HCT116 (cell line): ENCODE measurements at regions not wholly inside any gene's neighbourhood (a gene's known extent, or its start where the extent isn't known, plus 50 kb on each side); places are given as distances from the start of the nearest gene placed in this dataset.

Source experiments
- ATAC-seq: fragments of 200-7000 bp; cut with Tn5 transposase; 2 replicates; pipeline ENCODE4 v1.9.1; 2020; ENCODE audit warnings: mild to moderate bottlenecking, moderate library complexity
- BruUV-seq: library from RNA; stranded (reverse); fragments of 400-500 nt; replicated peaks from 2 replicates; lab custom pipeline; 2021; lab: Mats Ljungman, UMichigan
- CTCF ChIA-PET: fragments of 300-600 bp; sonication (Branson Sonifier 250); formaldehyde crosslinking; loops from one replicate; lab custom pipeline; 2021; ENCODE audit warnings: antibody characterized with exemption; lab: Charles Lee
- POLR2A ChIA-PET: fragments of 300-600, 350-600 bp; sonication (Branson Sonifier 250); formaldehyde crosslinking; loops from one replicate; lab custom pipeline; 2021; ENCODE audit warnings: antibody characterized with exemption; lab: Charles Lee
- RAD21 ChIA-PET, 2 experiments: fragments of 300-600 bp; sonication (Branson Sonifier 250); formaldehyde crosslinking; loops; one replicate each; lab custom pipeline; 2023; ENCODE audit warnings: low total read pairs in 2 of 2; ENCODE audit not compliant: uncharacterized antibody in 2 of 2, unreplicated experiment in 2 of 2, low non-redundant PET in 1 of 2; lab: Charles Lee
- DNase-seq: peaks from one replicate; pipeline ENCODE4 v3.0.0-alpha.2; 2010; ENCODE audit warnings: low read depth, low spot score
- H2AFZ ChIP-seq: fragments of 200-600 bp; shearing (Covaris generic), sonication (generic); 2 replicates; pipeline ENCODE4 v1.6.1; 2017; ENCODE audit warnings: low read depth, mixed run types, mixed read lengths, antibody characterized with exemption, low read length; ENCODE audit not compliant: poor library complexity, severe bottlenecking
- H3K27ac ChIP-seq: 2 replicates; pipeline ENCODE4 v1.5.1; 2012; ENCODE audit warnings: low read depth, low read length
- H3K27me3 ChIP-seq: fragments of 200-600 bp; sonication (generic); 2 replicates; pipeline ENCODE4 v1.6.1; 2016; ENCODE audit warnings: mixed run types, low read length, mixed read lengths; ENCODE audit not compliant: insufficient read depth
- H3K36me3 ChIP-seq, 2 experiments: fragments of 200-500 bp in 1 of 2; fragments of 200-600 bp in 1 of 2; sonication (Bioruptor generic) in 1 of 2; sonication (generic) in 1 of 2; 2 replicates each; pipeline versions ENCODE4 v1.5.1 to v1.6.1; 2014 to 2016; ENCODE audit warnings: low read length in 2 of 2, inconsistent platforms in 1 of 2, mixed read lengths in 1 of 2, mixed run types in 1 of 2; ENCODE audit not compliant: insufficient read depth in 2 of 2, control insufficient read depth in 1 of 2
- H3K4me1 ChIP-seq, 2 experiments: fragments of 200-600 bp in 1 of 2; sonication (generic) in 1 of 2; 2 replicates each; pipeline versions ENCODE4 v1.5.1 to v1.6.1; 2012 to 2017; ENCODE audit warnings: low read length in 2 of 2, inconsistent platforms in 1 of 2, mild to moderate bottlenecking in 1 of 2, mixed read lengths in 1 of 2, mixed run types in 1 of 2, moderate library complexity in 1 of 2; ENCODE audit not compliant: insufficient read depth in 2 of 2, control insufficient read depth in 1 of 2
- H3K4me2 ChIP-seq: fragments of 200-600 bp; sonication (generic); 2 replicates; pipeline ENCODE4 v1.6.1; 2017; ENCODE audit warnings: mixed run types, low read length, mixed read lengths
- H3K4me3 ChIP-seq, 2 experiments: fragments of 200-600 bp in 1 of 2; sonication (generic) in 1 of 2; replicated peaks in 1 of 2; 2 replicates each; pipeline ENCODE4 v1.5.1; 2011 to 2016; ENCODE audit warnings: low read length in 2 of 2, control low read depth in 1 of 2, low read depth in 1 of 2, mild to moderate bottlenecking in 1 of 2, mixed read lengths in 1 of 2, mixed run types in 1 of 2
- H3K79me2 ChIP-seq: fragments of 200-600 bp; sonication (generic); 2 replicates; pipeline ENCODE4 v1.6.1; 2017; ENCODE audit warnings: mild to moderate bottlenecking, mixed run types, low read length, moderate library complexity, mixed read lengths; ENCODE audit not compliant: insufficient read depth
- H3K9ac ChIP-seq: fragments of 200-600 bp; sonication (generic); 2 replicates; pipeline ENCODE4 v1.6.1; 2016; ENCODE audit warnings: low read length, mixed read lengths
- H3K9me2 ChIP-seq: fragments of 200-600 bp; sonication (generic), shearing (Covaris generic); 2 replicates; pipeline ENCODE4 v1.6.1; 2017; ENCODE audit warnings: mixed run types, mild to moderate bottlenecking, moderate library complexity; ENCODE audit not compliant: insufficient read depth
- H3K9me3 ChIP-seq, 2 experiments: fragments of 200-500 bp in 1 of 2; fragments of 200-600 bp in 1 of 2; sonication (Bioruptor generic) in 1 of 2; sonication (generic) in 1 of 2; 2 replicates each; pipeline ENCODE4 v1.6.1; 2014 to 2017; ENCODE audit warnings: low read length in 2 of 2, mixed read lengths in 2 of 2, inconsistent platforms in 1 of 2, low read depth in 1 of 2, mild to moderate bottlenecking in 1 of 2, mixed run types in 1 of 2, moderate library complexity in 1 of 2; ENCODE audit not compliant: control insufficient read depth in 1 of 2, insufficient read depth in 1 of 2
- H4K20me1 ChIP-seq: fragments of 200-600 bp; sonication (generic), shearing (Covaris generic); 2 replicates; pipeline ENCODE4 v1.6.1; 2017; ENCODE audit warnings: mixed run types, mild to moderate bottlenecking, moderate library complexity; ENCODE audit not compliant: insufficient read depth
- ATF3 ChIP-seq: IDR thresholded peaks from 2 replicates; pipeline ENCODE4 v1.6.1; 2012
- CEBPB ChIP-seq: IDR thresholded peaks from 2 replicates; pipeline ENCODE4 v1.6.1; 2012; ENCODE audit warnings: low read depth
- EGR1 ChIP-seq: IDR thresholded peaks from 2 replicates; pipeline ENCODE4 v1.6.1; 2012; ENCODE audit warnings: low read depth
- ELF1 ChIP-seq: IDR thresholded peaks from 2 replicates; pipeline ENCODE4 v1.6.1; 2012; ENCODE audit warnings: low read depth, borderline replicate concordance
- EZH2 ChIP-seq: fragments of 200-600 bp; sonication (generic); IDR thresholded peaks from 2 replicates; pipeline ENCODE4 v1.6.1; 2017; ENCODE audit warnings: antibody characterized with exemption, mixed run types
- EZH2phosphoT487 ChIP-seq: fragments of 200-600 bp; IDR thresholded peaks from 2 replicates; pipeline ENCODE4 v1.6.1; 2018; ENCODE audit warnings: antibody characterized with exemption, borderline replicate concordance
- JUND ChIP-seq: IDR thresholded peaks from 2 replicates; pipeline ENCODE4 v1.6.1; 2012
- POLR2A ChIP-seq: IDR thresholded peaks from 2 replicates; pipeline ENCODE4 v1.7.0; 2011; ENCODE audit warnings: borderline replicate concordance; ENCODE audit not compliant: insufficient read depth, insufficient read length; ENCODE audit errors: extremely low read depth
- POLR2AphosphoS5 ChIP-seq: IDR thresholded peaks from 2 replicates; pipeline ENCODE4 v1.6.1; 2011; ENCODE audit warnings: mild to moderate bottlenecking, low read depth, low read length, moderate library complexity
- SP1 ChIP-seq: IDR thresholded peaks from 2 replicates; pipeline ENCODE4 v1.6.1; 2012; ENCODE audit warnings: low read depth
- SRF ChIP-seq: IDR thresholded peaks from 2 replicates; pipeline ENCODE4 v1.6.1; 2012; ENCODE audit warnings: low read depth
- ZBTB33 ChIP-seq: IDR thresholded peaks from 2 replicates; pipeline ENCODE4 v1.6.1; 2011; ENCODE audit warnings: mild to moderate bottlenecking, low read length, moderate library complexity; ENCODE audit not compliant: insufficient replicate concordance; ENCODE audit errors: extremely low read depth
- ZFX ChIP-seq: fragments of 450-650 bp; IDR thresholded peaks from 2 replicates; pipeline ENCODE4 v1.6.1; 2017
- intact Hi-C: fragments of 100-400 bp; cut with micrococcal nuclease; formaldehyde crosslinking; loops from 2 replicates; pipeline ENCODE4 v1.10.0; 2022

- peaks cover 0 to 8% of the 10 kb centered on the region in 2 experiments; a peak in 2 of 4 replicates for H3K4me1 ChIP-seq
- H3K9ac ChIP-seq, result no peak overlapping the region
- no peak overlapping the region for H2AFZ ChIP-seq
- H3K79me2 ChIP-seq, result no peaks in the 10 kb centered on the region
- no peaks in the 10 kb centered on the region for H3K9me3 ChIP-seq
- ATAC-seq (no peak), DNase-seq (no peak)
- H3K4me2 ChIP-seq, result no peak overlapping the region
- ChIA-PET CTCF (no interaction called here), POLR2A (no interaction called here), RAD21 (no interaction called here)
- H3K27ac ChIP-seq, result no peak overlapping the region
- no peaks in the 10 kb centered on the region for H3K36me3 ChIP-seq
- H3K4me3 ChIP-seq, result no peak overlapping the region
- TF ChIP-seq ZBTB33, result no peak
- no peak for TF ChIP-seq EGR1
- TF ChIP-seq POLR2A, result no peak
- TF ChIP-seq SP1, result no peak
- no peak for TF ChIP-seq JUND
- no peak for TF ChIP-seq ZFX
- TF ChIP-seq EZH2phosphoT487, result no peak
- TF ChIP-seq CEBPB, result no peak
- TF ChIP-seq ATF3, result no peak
- no peak for TF ChIP-seq SRF
- no peak for TF ChIP-seq ELF1
- no peak for TF ChIP-seq POLR2AphosphoS5
- no peak for TF ChIP-seq EZH2
- BruUV-seq, result no TSS peak
- intact Hi-C loops, result no loop called here
- no peaks in the 10 kb centered on the region for H4K20me1 ChIP-seq
- no peaks in the 10 kb centered on the region for H3K27me3 ChIP-seq
- H3K9me2 ChIP-seq, result no peaks in the 10 kb centered on the region
These were observed 205.7 kb upstream of the RIOK2 start for GRCh38 chr5:97388794-97389193.
